ENCODE measurements at regions not wholly inside any gene's neighbourhood (a gene's known extent, or its start where the extent isn't known, plus 50 kb on each side); places are given as distances from the start of the nearest gene placed in this dataset.

DNA sequence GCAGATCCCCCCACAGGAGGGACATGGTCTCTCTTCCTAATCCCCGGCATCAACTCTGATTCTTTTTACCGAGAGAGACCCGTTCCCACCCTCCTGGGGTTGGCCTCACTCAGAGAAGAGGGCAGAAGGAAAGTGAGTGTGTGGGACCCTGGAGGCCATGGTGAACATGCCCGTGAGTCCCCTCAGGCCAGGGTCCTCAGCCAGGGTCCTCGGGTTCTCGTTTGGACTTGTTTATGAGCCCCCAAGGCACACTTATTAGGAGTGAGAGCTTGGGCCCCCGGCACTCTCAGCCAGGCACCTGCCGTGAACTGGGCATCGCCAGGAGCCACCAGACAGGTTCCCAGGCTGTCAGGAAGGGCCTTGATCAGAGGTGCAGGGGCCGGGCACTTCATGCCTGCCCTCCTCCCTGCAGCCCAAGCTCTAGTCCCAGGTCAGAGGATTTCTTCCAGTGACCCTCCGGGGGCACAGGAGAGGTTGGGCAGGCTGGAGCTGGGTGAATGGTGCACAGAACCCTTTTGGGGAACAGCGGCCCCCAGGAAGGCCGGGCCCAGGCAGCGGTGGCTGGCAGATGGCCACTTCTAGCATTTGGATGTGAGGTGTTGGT lies 122.6 kb downstream of the CRYAA start:
- TF ChIP-seq EP300 (IDR thresholded peaks at IDR 0.05) (no peak), POLR2A (IDR thresholded peaks at IDR 0.05) (no peak)
- TF ChIP-seq, protein P1, sequence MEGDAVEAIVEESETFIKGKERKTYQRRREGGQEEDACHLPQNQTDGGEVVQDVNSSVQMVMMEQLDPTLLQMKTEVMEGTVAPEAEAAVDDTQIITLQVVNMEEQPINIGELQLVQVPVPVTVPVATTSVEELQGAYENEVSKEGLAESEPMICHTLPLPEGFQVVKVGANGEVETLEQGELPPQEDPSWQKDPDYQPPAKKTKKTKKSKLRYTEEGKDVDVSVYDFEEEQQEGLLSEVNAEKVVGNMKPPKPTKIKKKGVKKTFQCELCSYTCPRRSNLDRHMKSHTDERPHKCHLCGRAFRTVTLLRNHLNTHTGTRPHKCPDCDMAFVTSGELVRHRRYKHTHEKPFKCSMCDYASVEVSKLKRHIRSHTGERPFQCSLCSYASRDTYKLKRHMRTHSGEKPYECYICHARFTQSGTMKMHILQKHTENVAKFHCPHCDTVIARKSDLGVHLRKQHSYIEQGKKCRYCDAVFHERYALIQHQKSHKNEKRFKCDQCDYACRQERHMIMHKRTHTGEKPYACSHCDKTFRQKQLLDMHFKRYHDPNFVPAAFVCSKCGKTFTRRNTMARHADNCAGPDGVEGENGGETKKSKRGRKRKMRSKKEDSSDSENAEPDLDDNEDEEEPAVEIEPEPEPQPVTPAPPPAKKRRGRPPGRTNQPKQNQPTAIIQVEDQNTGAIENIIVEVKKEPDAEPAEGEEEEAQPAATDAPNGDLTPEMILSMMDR (IDR thresholded peaks at IDR 0.05) = no peak
